GM19468 (cell line): ENCODE measurements at regions not wholly inside any gene's neighbourhood (a gene's known extent, or its start where the extent isn't known, plus 50 kb on each side); places are given as distances from the start of the nearest gene placed in this dataset.
"Not testable (repeated sequence)": the region's sequence is repeated elsewhere in the genome, so short reads cannot be mapped to it uniquely, and the experiment has no call there.

ENCODE experiments used
- ATAC-seq: cut with Tn5 transposase; IDR thresholded peaks from one replicate; pipeline ENCODE4 v1.9.1; 2021; ENCODE audit warnings: mild to moderate bottlenecking, moderate library complexity, moderate number of reproducible peaks; ENCODE audit not compliant: unreplicated experiment; ENCODE audit errors: extremely low read depth

- no peak for ATAC-seq
Observed at GRCh38 chr6:119407156-119407555, 57.6 kb upstream of the MAN1A1 start.

GRCh38 chr6:119405114-119405513 is 55.6 kb upstream of the MAN1A1 start:
- not testable (repeated sequence) for ATAC-seq
